Lower leg skin (tissue), 3 donors: ENCODE measurements at regions not wholly inside any gene's neighbourhood (a gene's known extent, or its start where the extent isn't known, plus 50 kb on each side); places are given as distances from the start of the nearest gene placed in this dataset.

Source experiments
- POLR2A ChIP-seq, 2 donors: fragments of 450-650 bp; IDR thresholded peaks; one replicate each; pipeline ENCODE4 v1.6.1; 2016 to 2017; ENCODE audit warnings: antibody characterized with exemption in 2 of 2, mild to moderate bottlenecking in 1 of 2, moderate library complexity in 1 of 2
- TF ChIP-seq, protein P1 (sequence below), 3 donors: fragments of 450-650 bp; IDR thresholded peaks; one replicate each; pipeline ENCODE4 v1.5.1; 2016; ENCODE audit warnings: antibody characterized with exemption in 3 of 3, mild to moderate bottlenecking in 3 of 3, moderate library complexity in 2 of 3

DNA sequence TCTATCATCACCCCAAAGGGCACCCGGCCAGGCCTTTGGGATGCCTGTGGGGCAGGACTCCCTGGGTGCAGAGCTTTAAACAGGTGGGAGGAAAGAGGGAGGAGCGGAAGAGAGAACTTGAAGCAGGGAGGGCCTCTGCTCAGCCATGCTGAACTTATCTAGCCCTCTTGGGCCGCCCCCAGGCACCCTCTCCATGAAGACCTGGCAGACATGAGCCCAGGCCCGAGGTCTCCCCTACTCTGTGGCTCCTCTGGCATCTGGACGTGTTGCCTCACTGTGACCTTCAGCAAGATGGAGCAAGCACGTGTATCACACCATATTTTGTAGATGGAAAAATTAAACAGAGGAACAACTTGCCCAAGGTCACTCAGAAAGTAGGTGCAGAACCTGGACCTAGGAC is 711.4 kb downstream of the MATN1 start:
- no peak for TF ChIP-seq POLR2A (IDR thresholded peaks at IDR 0.05)
- TF ChIP-seq, protein P1, sequence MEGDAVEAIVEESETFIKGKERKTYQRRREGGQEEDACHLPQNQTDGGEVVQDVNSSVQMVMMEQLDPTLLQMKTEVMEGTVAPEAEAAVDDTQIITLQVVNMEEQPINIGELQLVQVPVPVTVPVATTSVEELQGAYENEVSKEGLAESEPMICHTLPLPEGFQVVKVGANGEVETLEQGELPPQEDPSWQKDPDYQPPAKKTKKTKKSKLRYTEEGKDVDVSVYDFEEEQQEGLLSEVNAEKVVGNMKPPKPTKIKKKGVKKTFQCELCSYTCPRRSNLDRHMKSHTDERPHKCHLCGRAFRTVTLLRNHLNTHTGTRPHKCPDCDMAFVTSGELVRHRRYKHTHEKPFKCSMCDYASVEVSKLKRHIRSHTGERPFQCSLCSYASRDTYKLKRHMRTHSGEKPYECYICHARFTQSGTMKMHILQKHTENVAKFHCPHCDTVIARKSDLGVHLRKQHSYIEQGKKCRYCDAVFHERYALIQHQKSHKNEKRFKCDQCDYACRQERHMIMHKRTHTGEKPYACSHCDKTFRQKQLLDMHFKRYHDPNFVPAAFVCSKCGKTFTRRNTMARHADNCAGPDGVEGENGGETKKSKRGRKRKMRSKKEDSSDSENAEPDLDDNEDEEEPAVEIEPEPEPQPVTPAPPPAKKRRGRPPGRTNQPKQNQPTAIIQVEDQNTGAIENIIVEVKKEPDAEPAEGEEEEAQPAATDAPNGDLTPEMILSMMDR (IDR thresholded peaks at IDR 0.05): no peak
